CD4-positive, CD25-positive, alpha-beta regulatory T cell (primary cell): ENCODE measurements at regions not wholly inside any gene's neighbourhood (a gene's known extent, or its start where the extent isn't known, plus 50 kb on each side); places are given as distances from the start of the nearest gene placed in this dataset.
A peak's percentile ranks its signal among the peaks of the same experiment; 100 is the strongest.
"Not testable (repeated sequence)": the region's sequence is repeated elsewhere in the genome, so short reads cannot be mapped to it uniquely, and the experiment has no call there.

ENCODE experiments used
- ATAC-seq, 2 donors: fragments of 150-1000 bp; cut with Tn5 transposase; one replicate each; pipeline ENCODE4 v1.10.0; 2021; ENCODE audit warnings: low read depth in 2 of 2, moderate number of reproducible peaks in 2 of 2, moderate library complexity in 1 of 2
- DNase-seq, 3 donors: peaks; one replicate each; pipeline versions ENCODE4 v3.0.0 to v3.0.0-alpha.2; 2012 to 2022; ENCODE audit warnings: mixed read lengths in 1 of 3
- H3K27ac ChIP-seq: one replicate; pipeline ENCODE4 v1.7.0; 2013; ENCODE audit warnings: mild to moderate bottlenecking, low read length; ENCODE audit not compliant: insufficient read depth, poor library complexity, severe bottlenecking
- H3K27me3 ChIP-seq: one replicate; pipeline ENCODE4 v1.7.0; 2013; ENCODE audit warnings: low read length; ENCODE audit not compliant: control insufficient read depth, insufficient read depth
- H3K36me3 ChIP-seq: one replicate; pipeline ENCODE4 v1.7.0; 2013; ENCODE audit warnings: mild to moderate bottlenecking, low read length, moderate library complexity; ENCODE audit not compliant: control insufficient read depth, insufficient read depth
- H3K4me1 ChIP-seq: 2 replicates; pipeline ENCODE4 v1.7.0; 2013; ENCODE audit warnings: mild to moderate bottlenecking, low read length; ENCODE audit not compliant: insufficient read depth, control insufficient read depth, poor library complexity, severe bottlenecking
- H3K4me3 ChIP-seq: one replicate; pipeline ENCODE4 v1.7.0; 2013; ENCODE audit warnings: low read depth, mild to moderate bottlenecking, low read length, moderate library complexity
- H3K9me3 ChIP-seq, 2 experiments: 1 replicate in 1 of 2; 2 replicates in 1 of 2; pipeline ENCODE4 v1.7.0; 2013; ENCODE audit warnings: low read length in 2 of 2, mild to moderate bottlenecking in 1 of 2, moderate library complexity in 1 of 2; ENCODE audit not compliant: control insufficient read depth in 2 of 2
- H3K27ac Mint-ChIP-seq, 3 donors: one replicate each; pipeline ENCODE4 v1.8.0; 2020 to 2022; ENCODE audit warnings: mild to moderate bottlenecking in 3 of 3, mixed read lengths in 3 of 3, moderate library complexity in 2 of 3
- H3K27me3 Mint-ChIP-seq: one replicate; pipeline ENCODE4 v1.8.0; 2022; ENCODE audit warnings: mild to moderate bottlenecking, mixed read lengths
- H3K36me3 Mint-ChIP-seq: one replicate; pipeline ENCODE4 v1.8.0; 2020; ENCODE audit warnings: mixed read lengths
- H3K4me1 Mint-ChIP-seq, 4 donors: one replicate each; pipeline ENCODE4 v1.8.0; 2020 to 2022; ENCODE audit warnings: mixed read lengths in 4 of 4, mild to moderate bottlenecking in 1 of 4
- H3K4me3 Mint-ChIP-seq, 4 donors: one replicate each; pipeline ENCODE4 v1.8.0; 2020 to 2022; ENCODE audit warnings: mild to moderate bottlenecking in 4 of 4, mixed read lengths in 4 of 4, moderate library complexity in 3 of 4
- H3K9me3 Mint-ChIP-seq, 7 donors: one replicate each; pipeline ENCODE4 v1.8.0; 2020 to 2022; ENCODE audit warnings: mixed read lengths in 7 of 7, mild to moderate bottlenecking in 3 of 7, moderate library complexity in 2 of 7

- no peaks in the 10 kb centered on the region for H3K27me3 ChIP-seq
- no peak for DNase-seq
- no peaks in the 10 kb centered on the region for H3K36me3 Mint-ChIP-seq
- H3K9me3 Mint-ChIP-seq = peaks cover 0 to 4% (median 0%) of the 10 kb centered on the region in 7 donors
- H3K4me3 ChIP-seq = no peak overlapping the region
- H3K4me1 ChIP-seq = no peaks in the 10 kb centered on the region
- no peak overlapping the region for H3K27ac Mint-ChIP-seq
- H3K4me1 Mint-ChIP-seq = no peaks in the 10 kb centered on the region
- no peak overlapping the region for H3K4me3 Mint-ChIP-seq
- no peak for ATAC-seq
- H3K9me3 ChIP-seq = no peaks in the 10 kb centered on the region
- H3K27me3 Mint-ChIP-seq = peaks cover 37% of the 10 kb centered on the region
- no peaks in the 10 kb centered on the region for H3K36me3 ChIP-seq
- H3K27ac ChIP-seq = no peak overlapping the region
Observed at GRCh38 chr13:46498650-46499049, 54.3 kb upstream of the LRCH1 start.

GRCh38 chr13:46496086-46496485, 56.9 kb upstream of the LRCH1 start:
- H3K4me1 Mint-ChIP-seq = no peaks in the 10 kb centered on the region
- no peak overlapping the region for H3K4me3 Mint-ChIP-seq
- H3K27me3 ChIP-seq = no peaks in the 10 kb centered on the region
- no peaks in the 10 kb centered on the region for H3K36me3 ChIP-seq
- peaks cover 28% of the 10 kb centered on the region for H3K27me3 Mint-ChIP-seq
- ATAC-seq (no peak), DNase-seq (no peak)
- H3K27ac Mint-ChIP-seq = no peak overlapping the region
- H3K36me3 Mint-ChIP-seq = no peaks in the 10 kb centered on the region
- no peaks in the 10 kb centered on the region for H3K9me3 Mint-ChIP-seq
- H3K27ac ChIP-seq = no peak overlapping the region
- no peaks in the 10 kb centered on the region for H3K9me3 ChIP-seq
- H3K4me3 ChIP-seq = no peak overlapping the region
- H3K4me1 ChIP-seq = no peaks in the 10 kb centered on the region

DNA sequence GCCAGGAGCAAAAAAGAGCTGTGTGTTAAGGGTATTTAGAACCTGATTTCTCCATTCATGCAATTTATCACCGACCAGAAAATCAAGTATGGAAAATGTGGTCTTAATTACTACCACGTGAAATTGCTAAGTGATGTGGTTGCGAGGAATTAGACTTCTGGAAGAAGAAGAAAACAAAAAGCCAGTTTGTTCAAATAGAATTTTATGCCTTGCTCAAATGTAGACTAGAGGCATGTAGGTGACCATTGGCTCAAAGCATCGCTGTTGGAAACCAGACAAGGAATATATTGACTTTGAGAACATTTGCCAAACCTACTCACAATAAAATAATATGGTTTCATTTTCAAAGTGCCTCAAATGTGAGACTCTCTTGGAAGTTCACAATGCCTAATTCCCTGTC, 57.3 kb upstream of the LRCH1 start:
- Mint-ChIP-seq H3K9me3 (no peaks in the 10 kb centered on the region), H3K4me1 (no peaks in the 10 kb centered on the region), H3K36me3 (no peaks in the 10 kb centered on the region), H3K27me3 (peaks cover 28% of the 10 kb centered on the region), H3K27ac (no peak overlapping the region), H3K4me3 (no peak overlapping the region)
- ATAC-seq (no peak), DNase-seq (no peak)
- no peaks in the 10 kb centered on the region for H3K36me3 ChIP-seq
- H3K27ac ChIP-seq = no peak overlapping the region
- H3K9me3 ChIP-seq = no peaks in the 10 kb centered on the region
- H3K27me3 ChIP-seq = no peaks in the 10 kb centered on the region
- H3K4me3 ChIP-seq = no peak overlapping the region
- H3K4me1 ChIP-seq = no peaks in the 10 kb centered on the region

DNA sequence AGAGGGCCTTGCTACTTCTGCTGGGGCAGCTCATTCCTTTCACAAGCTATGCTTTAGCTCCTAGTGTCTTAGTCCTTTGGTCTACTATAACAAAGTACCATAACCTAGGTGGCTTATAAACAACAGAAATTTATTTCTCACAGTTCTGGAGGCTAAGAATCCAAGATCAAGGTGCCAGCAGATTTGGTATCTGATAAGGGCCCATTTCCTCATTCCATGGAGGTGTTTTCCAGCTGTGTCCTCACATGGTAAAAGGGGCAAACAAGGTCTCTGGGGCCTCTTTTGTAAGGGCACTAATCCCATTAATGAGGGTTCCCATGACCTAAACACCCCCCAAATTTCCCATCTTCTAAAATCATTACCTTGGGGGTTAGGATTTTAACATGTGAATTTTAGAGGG, 57.9 kb upstream of the LRCH1 start:
- no peaks in the 10 kb centered on the region for H3K4me1 Mint-ChIP-seq
- H3K4me1 ChIP-seq = no peaks in the 10 kb centered on the region
- H3K9me3 ChIP-seq = no peaks in the 10 kb centered on the region
- no peak overlapping the region for H3K27ac ChIP-seq
- no peaks in the 10 kb centered on the region for H3K36me3 ChIP-seq
- no peak overlapping the region for H3K27ac Mint-ChIP-seq
- no peaks in the 10 kb centered on the region for H3K36me3 Mint-ChIP-seq
- H3K27me3 ChIP-seq = peaks cover under 1% of the 10 kb centered on the region
- no peak overlapping the region for H3K4me3 Mint-ChIP-seq
- no peaks in the 10 kb centered on the region for H3K9me3 Mint-ChIP-seq
- peaks cover 29% of the 10 kb centered on the region for H3K27me3 Mint-ChIP-seq
- DNase-seq (no peak), ATAC-seq (no peak)
- H3K4me3 ChIP-seq = no peak overlapping the region

DNA sequence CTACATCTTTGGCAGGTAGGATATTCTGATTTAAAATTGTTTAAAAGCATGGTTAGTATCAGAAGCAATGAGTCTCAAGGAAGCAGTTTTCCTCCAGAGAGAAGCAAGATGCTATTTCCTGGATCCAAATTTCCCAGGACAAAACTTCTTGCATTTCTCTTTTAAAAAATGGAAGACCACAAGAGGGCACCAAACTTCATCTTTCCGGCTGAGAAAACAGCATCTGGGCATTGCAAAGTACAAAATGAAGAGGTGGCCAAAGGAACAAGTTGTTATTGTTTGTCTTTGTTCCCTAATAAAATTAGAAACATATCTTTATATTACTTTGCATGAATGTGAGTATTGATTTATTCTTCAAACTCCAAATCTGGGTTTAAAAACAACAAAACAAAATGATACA, 60.0 kb upstream of the LRCH1 start:
- Mint-ChIP-seq H3K4me1 (no peaks in the 10 kb centered on the region), H3K4me3 (no peak overlapping the region), H3K27me3 (peaks cover 21% of the 10 kb centered on the region), H3K27ac (no peak overlapping the region), H3K9me3 (peaks cover 0 to 2% (median 0%) of the 10 kb centered on the region in 7 donors), H3K36me3 (no peaks in the 10 kb centered on the region)
- Histone ChIP-seq H3K9me3 (no peaks in the 10 kb centered on the region), H3K27me3 (peaks cover 2% of the 10 kb centered on the region), H3K27ac (no peak overlapping the region), H3K4me1 (no peaks in the 10 kb centered on the region), H3K4me3 (no peak overlapping the region), H3K36me3 (no peaks in the 10 kb centered on the region)
- ATAC-seq (no peak), DNase-seq (peak in 2 of 3 donors; percentile 22 to 36)

DNA sequence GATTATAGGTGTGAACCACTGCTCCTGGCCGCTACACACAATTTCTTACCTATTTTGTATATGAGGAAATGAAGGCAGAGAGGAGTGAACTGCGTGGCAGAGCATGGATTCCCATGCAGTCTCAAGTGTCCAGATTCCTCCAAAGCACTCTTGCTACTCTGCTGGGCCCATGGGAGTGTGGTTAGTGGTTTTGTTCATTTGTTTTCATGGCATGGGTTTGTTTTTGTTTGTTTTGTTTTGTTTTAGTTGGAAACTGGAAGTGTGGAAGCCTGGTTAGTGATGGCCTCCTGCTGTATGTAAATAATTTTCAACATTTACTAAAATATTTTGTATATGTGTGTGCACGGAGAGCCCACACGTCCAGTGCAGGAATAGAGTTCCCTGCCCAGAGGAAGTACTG, 61.3 kb upstream of the LRCH1 start:
- H3K4me3 ChIP-seq = no peak overlapping the region
- DNase-seq (no peak), ATAC-seq (no peak)
- peak overlapping the region in 1 of 3 donors; percentile 2 for H3K27ac Mint-ChIP-seq
- H3K36me3 ChIP-seq = no peaks in the 10 kb centered on the region
- H3K36me3 Mint-ChIP-seq = no peaks in the 10 kb centered on the region
- no peaks in the 10 kb centered on the region for H3K9me3 ChIP-seq
- H3K4me1 Mint-ChIP-seq = no peaks in the 10 kb centered on the region
- no peak overlapping the region for H3K27ac ChIP-seq
- no peak overlapping the region for H3K4me3 Mint-ChIP-seq
- peaks cover 0 to 3% (median 0%) of the 10 kb centered on the region in 7 donors for H3K9me3 Mint-ChIP-seq
- H3K27me3 Mint-ChIP-seq = peaks cover 21% of the 10 kb centered on the region
- H3K27me3 ChIP-seq = peaks cover 2% of the 10 kb centered on the region
- no peaks in the 10 kb centered on the region for H3K4me1 ChIP-seq

GRCh38 chr13:46490713-46491112, 62.3 kb upstream of the LRCH1 start:
- not testable (repeated sequence) for H3K4me1 Mint-ChIP-seq, H3K27ac ChIP-seq, ATAC-seq, H3K9me3 ChIP-seq, H3K4me3 Mint-ChIP-seq, DNase-seq, H3K4me3 ChIP-seq, H3K27ac Mint-ChIP-seq, H3K36me3 ChIP-seq, H3K9me3 Mint-ChIP-seq, H3K27me3 ChIP-seq, H3K36me3 Mint-ChIP-seq, H3K4me1 ChIP-seq
- peaks cover 25% of the 10 kb centered on the region for H3K27me3 Mint-ChIP-seq

DNA sequence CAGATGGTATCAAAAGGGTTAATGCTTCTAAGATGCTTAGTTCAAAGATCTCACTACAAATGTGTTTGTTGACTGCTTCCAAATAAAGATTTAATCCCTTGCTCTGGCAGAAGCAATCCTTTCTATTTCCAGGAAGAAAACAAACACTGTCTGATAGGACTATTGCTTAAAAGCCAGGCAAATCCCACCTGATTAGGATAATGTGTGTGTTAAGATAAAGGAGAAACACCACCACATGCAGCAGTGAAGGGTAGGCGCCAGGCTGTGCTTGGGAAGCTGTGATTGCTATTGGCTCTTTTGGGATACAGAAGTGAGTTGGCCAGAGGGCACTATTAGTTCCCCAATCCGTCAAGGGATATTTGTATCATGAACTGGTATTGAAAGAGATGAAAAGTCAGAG, 62.8 kb upstream of the LRCH1 start:
- H3K4me1 Mint-ChIP-seq = no peaks in the 10 kb centered on the region
- peaks cover 22% of the 10 kb centered on the region for H3K27me3 Mint-ChIP-seq
- H3K9me3 Mint-ChIP-seq = peaks cover 1 to 11% (median 3%) of the 10 kb centered on the region in 7 donors
- Histone ChIP-seq H3K4me3 (no peak overlapping the region), H3K36me3 (no peaks in the 10 kb centered on the region), H3K27ac (no peak overlapping the region), H3K9me3 (peaks cover 2 to 3% of the 10 kb centered on the region in 2 experiments), H3K27me3 (peaks cover 5% of the 10 kb centered on the region), H3K4me1 (no peaks in the 10 kb centered on the region)
- H3K36me3 Mint-ChIP-seq = no peaks in the 10 kb centered on the region
- H3K27ac Mint-ChIP-seq = no peak overlapping the region
- no peak overlapping the region for H3K4me3 Mint-ChIP-seq
- no peak for DNase-seq
- ATAC-seq = no peak
